Hepatocyte (in vitro differentiated cells): ENCODE measurements at regions not wholly inside any gene's neighbourhood (a gene's known extent, or its start where the extent isn't known, plus 50 kb on each side); places are given as distances from the start of the nearest gene placed in this dataset.

Experiments used
- DNase-seq: peaks from one replicate; pipeline ENCODE4 v3.0.0-alpha.2; 2016; ENCODE audit warnings: low spot score
- H2AFZ ChIP-seq: fragments of 200-600 bp; sonication (generic); 2 replicates; pipeline ENCODE4 v1.6.0; 2016; ENCODE audit warnings: antibody characterized with exemption, mild to moderate bottlenecking
- H3K27ac ChIP-seq: fragments of 200-600 bp; sonication (generic); 2 replicates; pipeline ENCODE4 v1.5.1; 2016; ENCODE audit warnings: mild to moderate bottlenecking
- H3K27me3 ChIP-seq: fragments of 200-600 bp; sonication (generic); 2 replicates; pipeline ENCODE4 v1.6.1; 2016
- H3K36me3 ChIP-seq: fragments of 200-600 bp; sonication (generic); replicated peaks from 2 replicates; pipeline ENCODE4 v1.5.1; 2016; ENCODE audit warnings: low read depth; ENCODE audit not compliant: insufficient read depth
- H3K4me1 ChIP-seq: fragments of 200-600 bp; sonication (generic); 2 replicates; pipeline ENCODE4 v1.5.1; 2016; ENCODE audit warnings: mild to moderate bottlenecking, moderate library complexity; ENCODE audit not compliant: insufficient read depth
- H3K4me2 ChIP-seq: fragments of 200-600 bp; sonication (generic); 2 replicates; pipeline ENCODE4 v1.6.0; 2016
- H3K4me3 ChIP-seq: fragments of 200-600 bp; sonication (generic); 2 replicates; pipeline ENCODE4 v1.5.1; 2016; ENCODE audit warnings: mild to moderate bottlenecking
- H3K79me2 ChIP-seq: fragments of 200-600 bp; sonication (generic); 2 replicates; pipeline ENCODE4 v1.6.0; 2017; ENCODE audit warnings: mild to moderate bottlenecking
- H3K9me2 ChIP-seq: fragments of 200-600 bp; sonication (generic); replicated peaks from 2 replicates; pipeline ENCODE4 v1.6.0; 2017; ENCODE audit warnings: mild to moderate bottlenecking; ENCODE audit not compliant: insufficient read depth
- H3K9me3 ChIP-seq: fragments of 200-600 bp; sonication (generic); 2 replicates; pipeline ENCODE4 v1.5.1; 2016; ENCODE audit warnings: low read depth, mild to moderate bottlenecking
- H4K20me1 ChIP-seq: fragments of 200-600 bp; sonication (generic); 2 replicates; pipeline ENCODE4 v1.6.0; 2016; ENCODE audit warnings: mild to moderate bottlenecking; ENCODE audit not compliant: insufficient read depth, poor library complexity, severe bottlenecking
- EZH2 ChIP-seq: fragments of 200-600 bp; sonication (generic); IDR thresholded peaks from 2 replicates; pipeline ENCODE4 v1.6.1; 2016; ENCODE audit warnings: antibody characterized with exemption, mild to moderate bottlenecking, borderline replicate concordance
- EZH2phosphoT487 ChIP-seq: fragments of 200-600 bp; sonication (generic); IDR thresholded peaks from one replicate; pipeline ENCODE4 v1.6.1; 2018; ENCODE audit warnings: antibody characterized with exemption, mild to moderate bottlenecking, low read depth, moderate library complexity; ENCODE audit not compliant: unreplicated experiment, severe bottlenecking
- WGBS: methylation state at CpG from one replicate; pipeline ENCODE4 v1.1.6; 2016; ENCODE audit warnings: low lambda C conversion rate; ENCODE audit errors: missing lambda C conversion rate; 5-methylcytosine and 5-hydroxymethylcytosine counted together
- TF ChIP-seq, protein P1 (sequence below): fragments of 200-600 bp; sonication (generic); IDR thresholded peaks from 2 replicates; pipeline ENCODE4 v1.5.1; 2016; ENCODE audit warnings: antibody characterized with exemption, mild to moderate bottlenecking; ENCODE audit not compliant: poor library complexity

DNA sequence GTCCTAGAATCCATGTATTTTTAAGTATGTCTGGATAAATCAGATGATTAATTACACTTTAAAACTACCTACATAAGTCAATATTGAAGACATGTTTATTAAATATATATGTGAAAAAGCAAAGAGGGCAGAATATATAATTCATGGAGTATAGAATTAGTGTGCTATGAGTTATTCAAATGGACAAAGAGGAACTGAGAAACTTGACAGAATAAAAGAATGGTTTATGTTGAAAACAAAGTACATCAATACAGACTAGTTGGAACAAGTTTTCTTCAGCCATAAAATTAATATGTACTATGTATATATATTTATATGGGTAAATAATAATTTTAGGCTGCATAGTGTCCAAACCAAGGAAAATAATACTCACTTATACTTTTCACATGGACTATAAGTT, 173.5 kb downstream of the NPFFR2 start:
- TF ChIP-seq, protein P1, sequence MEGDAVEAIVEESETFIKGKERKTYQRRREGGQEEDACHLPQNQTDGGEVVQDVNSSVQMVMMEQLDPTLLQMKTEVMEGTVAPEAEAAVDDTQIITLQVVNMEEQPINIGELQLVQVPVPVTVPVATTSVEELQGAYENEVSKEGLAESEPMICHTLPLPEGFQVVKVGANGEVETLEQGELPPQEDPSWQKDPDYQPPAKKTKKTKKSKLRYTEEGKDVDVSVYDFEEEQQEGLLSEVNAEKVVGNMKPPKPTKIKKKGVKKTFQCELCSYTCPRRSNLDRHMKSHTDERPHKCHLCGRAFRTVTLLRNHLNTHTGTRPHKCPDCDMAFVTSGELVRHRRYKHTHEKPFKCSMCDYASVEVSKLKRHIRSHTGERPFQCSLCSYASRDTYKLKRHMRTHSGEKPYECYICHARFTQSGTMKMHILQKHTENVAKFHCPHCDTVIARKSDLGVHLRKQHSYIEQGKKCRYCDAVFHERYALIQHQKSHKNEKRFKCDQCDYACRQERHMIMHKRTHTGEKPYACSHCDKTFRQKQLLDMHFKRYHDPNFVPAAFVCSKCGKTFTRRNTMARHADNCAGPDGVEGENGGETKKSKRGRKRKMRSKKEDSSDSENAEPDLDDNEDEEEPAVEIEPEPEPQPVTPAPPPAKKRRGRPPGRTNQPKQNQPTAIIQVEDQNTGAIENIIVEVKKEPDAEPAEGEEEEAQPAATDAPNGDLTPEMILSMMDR: no peak
- TF ChIP-seq EZH2: no peak
- TF ChIP-seq EZH2phosphoT487: no peak

DNA sequence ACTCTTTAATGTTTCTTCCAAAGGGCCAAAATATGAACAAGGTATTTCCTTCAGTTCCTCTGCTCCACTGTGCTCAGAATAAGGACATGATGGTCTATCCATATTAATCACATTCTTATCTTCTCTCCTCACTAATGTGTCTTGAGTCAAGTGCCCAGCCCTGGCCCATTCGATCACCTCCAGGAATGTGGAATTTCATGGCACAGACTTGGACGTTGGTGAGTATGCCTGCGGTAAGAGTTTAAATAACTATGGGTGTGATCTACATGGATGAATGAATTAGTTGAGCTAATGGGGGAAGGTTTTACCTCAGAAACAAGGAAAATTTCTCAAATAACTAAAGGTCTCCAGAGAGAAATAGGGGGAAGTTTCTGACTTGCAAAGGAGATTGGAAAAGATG, 174.0 kb downstream of the NPFFR2 start:
- no peaks in the 10 kb centered on the region for H4K20me1 ChIP-seq
- TF ChIP-seq EZH2: no peak
- TF ChIP-seq, protein P1: no peak
- TF ChIP-seq EZH2phosphoT487: no peak
- 81% methylated on average over 3 of the region's 3 CpGs for WGBS

More for the DNA sequence above, 173.5 kb downstream of the NPFFR2 start:
- H3K36me3 ChIP-seq: no peaks in the 10 kb centered on the region
- H3K4me3 ChIP-seq: no peak overlapping the region
- H3K4me2 ChIP-seq: no peak overlapping the region
- H3K27ac ChIP-seq: no peak overlapping the region
- H3K27me3 ChIP-seq: no peaks in the 10 kb centered on the region
- no peaks in the 10 kb centered on the region for H3K9me2 ChIP-seq
- H2AFZ ChIP-seq: no peak overlapping the region
- DNase-seq: no peak
- no peaks in the 10 kb centered on the region for H3K4me1 ChIP-seq
- no peaks in the 10 kb centered on the region for H4K20me1 ChIP-seq
- H3K79me2 ChIP-seq: no peaks in the 10 kb centered on the region
- H3K9me3 ChIP-seq: no peaks in the 10 kb centered on the region

DNA sequence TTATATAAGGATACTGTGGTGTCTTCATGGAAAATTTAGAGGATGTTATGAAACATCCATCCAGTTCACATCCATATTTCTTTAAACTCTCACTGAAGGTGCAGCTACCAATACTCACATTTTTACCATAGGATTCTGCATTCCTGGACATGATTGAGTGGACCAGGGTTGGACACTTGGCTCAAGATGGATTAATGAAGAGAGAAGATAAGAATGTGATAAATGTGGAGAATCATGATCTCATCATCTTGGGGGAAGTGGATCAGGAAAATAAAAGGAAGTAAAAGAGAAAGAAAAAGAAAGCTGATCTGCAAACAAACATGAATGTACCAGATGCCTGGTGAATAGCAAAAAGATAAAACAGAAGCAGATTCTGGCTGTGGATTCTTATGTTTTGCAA, 175.4 kb downstream of the NPFFR2 start:
- DNase-seq: no peak
- no peaks in the 10 kb centered on the region for H3K9me3 ChIP-seq
- H2AFZ ChIP-seq: no peak overlapping the region
- no peak overlapping the region for H3K27ac ChIP-seq
- no peaks in the 10 kb centered on the region for H3K27me3 ChIP-seq
- no peaks in the 10 kb centered on the region for H3K36me3 ChIP-seq
- no peaks in the 10 kb centered on the region for H3K4me1 ChIP-seq
- H3K9me2 ChIP-seq: no peaks in the 10 kb centered on the region
- H3K79me2 ChIP-seq: no peaks in the 10 kb centered on the region
- no peak overlapping the region for H3K4me2 ChIP-seq
- H3K4me3 ChIP-seq: no peak overlapping the region
- TF ChIP-seq EZH2phosphoT487: no peak
- H4K20me1 ChIP-seq: no peaks in the 10 kb centered on the region

More for the DNA sequence above, 174.0 kb downstream of the NPFFR2 start:
- H3K79me2 ChIP-seq: no peaks in the 10 kb centered on the region
- H3K4me1 ChIP-seq: no peaks in the 10 kb centered on the region
- H3K4me3 ChIP-seq: no peak overlapping the region
- H3K9me3 ChIP-seq: no peaks in the 10 kb centered on the region
- no peak overlapping the region for H3K4me2 ChIP-seq
- H3K27me3 ChIP-seq: no peaks in the 10 kb centered on the region
- H2AFZ ChIP-seq: no peak overlapping the region
- H3K36me3 ChIP-seq: no peaks in the 10 kb centered on the region
- no peak for DNase-seq
- no peak overlapping the region for H3K27ac ChIP-seq
- H3K9me2 ChIP-seq: no peaks in the 10 kb centered on the region

DNA sequence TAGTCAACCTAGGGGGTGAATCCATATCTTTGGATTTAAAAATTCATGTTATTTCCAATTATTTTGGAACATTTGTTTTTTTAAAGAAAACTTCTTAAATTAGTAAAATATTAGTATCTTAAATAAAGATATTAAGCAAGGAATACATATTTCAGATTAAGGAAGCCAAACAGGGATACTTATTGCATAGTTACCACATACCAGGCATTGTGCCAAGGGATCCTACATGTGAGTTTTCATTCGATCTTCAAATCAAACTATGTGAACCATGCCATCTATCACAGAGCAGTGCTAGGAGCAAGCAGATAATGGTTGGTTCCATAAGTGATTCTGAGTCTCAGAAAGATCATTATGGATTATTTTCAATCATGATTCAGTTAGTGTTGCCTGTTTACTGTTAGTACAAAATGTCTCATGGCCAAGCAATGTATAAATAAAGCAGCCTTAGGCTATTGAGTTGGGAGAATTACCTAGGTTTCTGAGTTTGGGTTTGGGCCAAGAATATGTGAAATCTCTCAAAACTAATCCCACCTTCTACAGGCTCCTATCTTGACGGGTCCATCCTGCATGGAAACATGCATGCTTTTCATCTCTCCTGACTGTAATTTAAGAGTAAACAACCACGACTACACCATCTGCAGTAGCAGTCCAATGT, 176.7 kb downstream of the NPFFR2 start:
- Histone ChIP-seq H3K4me1 (no peaks in the 10 kb centered on the region), H3K27ac (no peak overlapping the region), H4K20me1 (no peaks in the 10 kb centered on the region), H3K79me2 (no peaks in the 10 kb centered on the region), H3K9me2 (no peaks in the 10 kb centered on the region), H3K27me3 (no peaks in the 10 kb centered on the region), H3K4me2 (no peak overlapping the region), H3K36me3 (no peaks in the 10 kb centered on the region), H2AFZ (no peak overlapping the region), H3K9me3 (no peaks in the 10 kb centered on the region), H3K4me3 (no peak overlapping the region)
- DNase-seq: no peak
- 37% methylated on average over 3 of the region's 3 CpGs for WGBS
- no peak for TF ChIP-seq EZH2
- TF ChIP-seq, protein P1: no peak
- no peak for TF ChIP-seq EZH2phosphoT487
